GM23338 (cell line): ENCODE measurements at regions not wholly inside any gene's neighbourhood (a gene's known extent, or its start where the extent isn't known, plus 50 kb on each side); places are given as distances from the start of the nearest gene placed in this dataset.

ENCODE experiments used
- ATAC-seq: fragments of 200-7000 bp; cut with Tn5 transposase; 3 replicates; pipeline ENCODE4 v1.9.1; 2020
- DNase-seq: peaks from one replicate; pipeline ENCODE4 v3.0.0-alpha.2; 2015; ENCODE audit warnings: low spot score
- H2AFZ ChIP-seq: fragments of 200-600 bp; sonication (generic); 2 replicates; pipeline ENCODE4 v1.8.0; 2016; ENCODE audit warnings: antibody characterized with exemption, mild to moderate bottlenecking, moderate library complexity
- H3F3A ChIP-seq: fragments of 200-600 bp; sonication (generic); replicated peaks from 2 replicates; pipeline ENCODE4 v1.8.0; 2017; ENCODE audit warnings: antibody characterized with exemption, mixed run types, low read depth
- H3K27ac ChIP-seq: fragments of 200-600 bp; sonication (generic); 2 replicates; pipeline ENCODE4 v1.6.1; 2016; ENCODE audit warnings: low read depth
- H3K27me3 ChIP-seq: fragments of 200-600 bp; sonication (generic); 2 replicates; pipeline ENCODE4 v1.8.0; 2016; ENCODE audit warnings: mild to moderate bottlenecking, mixed run types, moderate library complexity; ENCODE audit not compliant: insufficient read depth
- H3K36me3 ChIP-seq: fragments of 200-600 bp; sonication (generic); 2 replicates; pipeline ENCODE4 v1.8.0; 2016; ENCODE audit warnings: mild to moderate bottlenecking; ENCODE audit not compliant: insufficient read depth
- H3K4me1 ChIP-seq: fragments of 200-600 bp; sonication (generic); 2 replicates; pipeline ENCODE4 v1.8.0; 2016; ENCODE audit warnings: mild to moderate bottlenecking, moderate library complexity; ENCODE audit not compliant: insufficient read depth
- H3K4me2 ChIP-seq: fragments of 200-600 bp; sonication (generic); 2 replicates; pipeline ENCODE4 v1.7.1; 2017; ENCODE audit warnings: mixed run types
- H3K4me3 ChIP-seq: fragments of 200-600 bp; sonication (generic); 2 replicates; pipeline ENCODE4 v1.6.1; 2016; ENCODE audit warnings: mixed run types
- H3K79me2 ChIP-seq: fragments of 200-600 bp; sonication (generic); replicated peaks from 2 replicates; pipeline ENCODE4 v1.8.0; 2017; ENCODE audit warnings: mild to moderate bottlenecking; ENCODE audit not compliant: insufficient read depth
- H3K9me2 ChIP-seq: fragments of 200-600 bp; sonication (generic); 2 replicates; pipeline ENCODE4 v1.8.0; 2017; ENCODE audit not compliant: insufficient read depth
- H4K20me1 ChIP-seq: fragments of 200-600 bp; sonication (generic); replicated peaks from 2 replicates; pipeline ENCODE4 v1.8.0; 2017; ENCODE audit warnings: mild to moderate bottlenecking; ENCODE audit not compliant: insufficient read depth
- H3K27ac Mint-ChIP-seq: 2 replicates; pipeline ENCODE4 v1.8.0; 2020; ENCODE audit warnings: inconsistent platforms, mild to moderate bottlenecking, moderate library complexity, mixed read lengths
- H3K27me3 Mint-ChIP-seq: 3 replicates; pipeline ENCODE4 v1.8.0; 2022; ENCODE audit warnings: low read depth, mild to moderate bottlenecking, moderate library complexity, mixed read lengths, inconsistent platforms; ENCODE audit not compliant: insufficient read depth, poor library complexity
- H3K36me3 Mint-ChIP-seq: 3 replicates; pipeline ENCODE4 v1.8.0; 2021; ENCODE audit warnings: low read depth, mild to moderate bottlenecking, inconsistent platforms, moderate library complexity, mixed read lengths
- H3K4me1 Mint-ChIP-seq: 3 replicates; pipeline ENCODE4 v1.8.0; 2020; ENCODE audit warnings: mild to moderate bottlenecking, inconsistent platforms, mixed read lengths
- H3K4me3 Mint-ChIP-seq: 3 replicates; pipeline ENCODE4 v1.8.0; 2021; ENCODE audit warnings: moderate library complexity, mild to moderate bottlenecking, inconsistent platforms, mixed read lengths
- H3K9me3 Mint-ChIP-seq: 3 replicates; pipeline ENCODE4 v1.8.0; 2020; ENCODE audit warnings: moderate library complexity, mild to moderate bottlenecking, inconsistent platforms, mixed read lengths
- CREB1 ChIP-seq: fragments of 250-450 bp; sonication (Bioruptor Pico); IDR thresholded peaks from 2 replicates; pipeline ENCODE4 v1.5.0; 2020; ENCODE audit warnings: low read depth, mild to moderate bottlenecking, moderate library complexity
- EZH2 ChIP-seq: fragments of 200-600 bp; sonication (generic); IDR thresholded peaks from one replicate; pipeline ENCODE4 v1.8.0; 2017; ENCODE audit warnings: antibody characterized with exemption, mild to moderate bottlenecking, low read depth; ENCODE audit not compliant: unreplicated experiment
- EZH2phosphoT487 ChIP-seq: fragments of 200-600 bp; sonication (generic); IDR thresholded peaks from one replicate; pipeline ENCODE4 v1.8.1; 2018; ENCODE audit warnings: antibody characterized with exemption; ENCODE audit not compliant: unreplicated experiment
- JUNB ChIP-seq: IDR thresholded peaks from one replicate; pipeline ENCODE4 v1.6.1; 2016; ENCODE audit warnings: antibody characterized with exemption; ENCODE audit not compliant: unreplicated experiment
- NANOG ChIP-seq: IDR thresholded peaks from 2 replicates; pipeline ENCODE4 v1.6.1; 2016; ENCODE audit warnings: antibody characterized with exemption, borderline replicate concordance
- STAT1 ChIP-seq: IDR thresholded peaks from one replicate; pipeline ENCODE4 v1.6.1; 2016; ENCODE audit warnings: antibody characterized with exemption; ENCODE audit not compliant: unreplicated experiment
- ZNF114 ChIP-seq: fragments of 250-450 bp; sonication (Bioruptor Pico); IDR thresholded peaks from 2 replicates; pipeline ENCODE4 v1.5.0; 2020; ENCODE audit warnings: mild to moderate bottlenecking, moderate library complexity
- ZNF331 ChIP-seq: fragments of 250-450 bp; sonication (Bioruptor Pico); IDR thresholded peaks from 2 replicates; pipeline ENCODE4 v1.5.0; 2020; ENCODE audit warnings: low read depth, mild to moderate bottlenecking, moderate library complexity
- TF ChIP-seq, protein P1 (sequence below): IDR thresholded peaks from 2 replicates; pipeline ENCODE4 v1.6.1; 2016; ENCODE audit warnings: antibody characterized with exemption
- TF ChIP-seq, protein P2 (sequence below), 2 experiments: fragments of 200-600 bp in 1 of 2; sonication (generic) in 1 of 2; conservative IDR thresholded peaks; 2 replicates each; pipeline versions ENCODE4 v1.5.1 to v1.6.1; 2016 to 2017; ENCODE audit warnings: antibody characterized with exemption in 2 of 2, low read depth in 2 of 2, mild to moderate bottlenecking in 2 of 2, moderate library complexity in 1 of 2
- TF ChIP-seq, protein P3 (sequence below): IDR thresholded peaks from one replicate; pipeline ENCODE4 v1.6.1; 2018; ENCODE audit warnings: antibody characterized with exemption; ENCODE audit not compliant: unreplicated experiment

DNA sequence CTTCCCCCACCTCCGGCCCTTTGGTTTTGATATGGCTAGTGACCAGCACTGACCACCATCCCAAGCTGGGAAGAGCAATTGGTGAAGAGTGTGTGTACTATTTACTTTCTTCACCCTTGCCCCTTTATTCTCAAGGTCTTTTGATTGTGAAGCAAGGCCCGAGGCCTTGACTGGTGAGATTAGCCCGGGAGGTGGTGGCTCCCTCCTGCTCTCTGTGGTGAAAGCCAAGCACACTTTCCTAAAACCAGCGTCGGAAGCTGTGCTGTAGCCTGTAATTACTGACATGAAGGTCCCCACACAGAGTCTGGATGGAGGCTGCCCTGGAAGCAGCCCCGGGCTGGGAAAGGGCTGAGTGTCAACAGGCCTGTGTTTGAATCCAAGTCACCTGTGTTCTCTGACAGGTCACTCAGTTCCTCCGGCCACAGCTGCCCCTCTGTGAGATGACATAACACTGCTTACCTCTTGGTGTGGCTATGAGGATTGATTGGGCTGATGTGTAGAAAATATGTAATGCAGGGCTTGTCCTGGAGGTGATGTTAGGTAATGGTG lies 60.5 kb upstream of the PRR23C start:
- peaks cover 11% of the 10 kb centered on the region for H3K27me3 Mint-ChIP-seq
- no peaks in the 10 kb centered on the region for H3K79me2 ChIP-seq
- no peaks in the 10 kb centered on the region for H3F3A ChIP-seq
- H3K4me3 ChIP-seq = no peak overlapping the region
- H3K27ac ChIP-seq = no peak overlapping the region
- ATAC-seq = no peak
- no peak overlapping the region for H3K4me3 Mint-ChIP-seq
- H3K4me1 Mint-ChIP-seq = peaks cover 3% of the 10 kb centered on the region; the same call in 1 of the 3 replicates
- H4K20me1 ChIP-seq = no peaks in the 10 kb centered on the region
- no peak for DNase-seq
- no peaks in the 10 kb centered on the region for H3K4me1 ChIP-seq
- H3K36me3 ChIP-seq = no peaks in the 10 kb centered on the region
- no peak overlapping the region for H2AFZ ChIP-seq
- no peaks in the 10 kb centered on the region for H3K27me3 ChIP-seq
- H3K4me2 ChIP-seq = no peak overlapping the region
- H3K27ac Mint-ChIP-seq = no peak overlapping the region
- H3K9me3 Mint-ChIP-seq = no peaks in the 10 kb centered on the region
- TF ChIP-seq ZNF114 (CRISPR knock-in tag) (no peak), JUNB (no peak), NANOG (no peak)
- TF ChIP-seq, protein P1, sequence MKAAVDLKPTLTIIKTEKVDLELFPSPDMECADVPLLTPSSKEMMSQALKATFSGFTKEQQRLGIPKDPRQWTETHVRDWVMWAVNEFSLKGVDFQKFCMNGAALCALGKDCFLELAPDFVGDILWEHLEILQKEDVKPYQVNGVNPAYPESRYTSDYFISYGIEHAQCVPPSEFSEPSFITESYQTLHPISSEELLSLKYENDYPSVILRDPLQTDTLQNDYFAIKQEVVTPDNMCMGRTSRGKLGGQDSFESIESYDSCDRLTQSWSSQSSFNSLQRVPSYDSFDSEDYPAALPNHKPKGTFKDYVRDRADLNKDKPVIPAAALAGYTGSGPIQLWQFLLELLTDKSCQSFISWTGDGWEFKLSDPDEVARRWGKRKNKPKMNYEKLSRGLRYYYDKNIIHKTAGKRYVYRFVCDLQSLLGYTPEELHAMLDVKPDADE = no peak
- TF ChIP-seq, protein P2, sequence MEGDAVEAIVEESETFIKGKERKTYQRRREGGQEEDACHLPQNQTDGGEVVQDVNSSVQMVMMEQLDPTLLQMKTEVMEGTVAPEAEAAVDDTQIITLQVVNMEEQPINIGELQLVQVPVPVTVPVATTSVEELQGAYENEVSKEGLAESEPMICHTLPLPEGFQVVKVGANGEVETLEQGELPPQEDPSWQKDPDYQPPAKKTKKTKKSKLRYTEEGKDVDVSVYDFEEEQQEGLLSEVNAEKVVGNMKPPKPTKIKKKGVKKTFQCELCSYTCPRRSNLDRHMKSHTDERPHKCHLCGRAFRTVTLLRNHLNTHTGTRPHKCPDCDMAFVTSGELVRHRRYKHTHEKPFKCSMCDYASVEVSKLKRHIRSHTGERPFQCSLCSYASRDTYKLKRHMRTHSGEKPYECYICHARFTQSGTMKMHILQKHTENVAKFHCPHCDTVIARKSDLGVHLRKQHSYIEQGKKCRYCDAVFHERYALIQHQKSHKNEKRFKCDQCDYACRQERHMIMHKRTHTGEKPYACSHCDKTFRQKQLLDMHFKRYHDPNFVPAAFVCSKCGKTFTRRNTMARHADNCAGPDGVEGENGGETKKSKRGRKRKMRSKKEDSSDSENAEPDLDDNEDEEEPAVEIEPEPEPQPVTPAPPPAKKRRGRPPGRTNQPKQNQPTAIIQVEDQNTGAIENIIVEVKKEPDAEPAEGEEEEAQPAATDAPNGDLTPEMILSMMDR (conservative IDR thresholded peaks at IDR 0.05; ENCODE audit: low read depth in 2 of 2) = no peak
- no peaks in the 10 kb centered on the region for H3K9me2 ChIP-seq
- no peaks in the 10 kb centered on the region for H3K36me3 Mint-ChIP-seq

DNA sequence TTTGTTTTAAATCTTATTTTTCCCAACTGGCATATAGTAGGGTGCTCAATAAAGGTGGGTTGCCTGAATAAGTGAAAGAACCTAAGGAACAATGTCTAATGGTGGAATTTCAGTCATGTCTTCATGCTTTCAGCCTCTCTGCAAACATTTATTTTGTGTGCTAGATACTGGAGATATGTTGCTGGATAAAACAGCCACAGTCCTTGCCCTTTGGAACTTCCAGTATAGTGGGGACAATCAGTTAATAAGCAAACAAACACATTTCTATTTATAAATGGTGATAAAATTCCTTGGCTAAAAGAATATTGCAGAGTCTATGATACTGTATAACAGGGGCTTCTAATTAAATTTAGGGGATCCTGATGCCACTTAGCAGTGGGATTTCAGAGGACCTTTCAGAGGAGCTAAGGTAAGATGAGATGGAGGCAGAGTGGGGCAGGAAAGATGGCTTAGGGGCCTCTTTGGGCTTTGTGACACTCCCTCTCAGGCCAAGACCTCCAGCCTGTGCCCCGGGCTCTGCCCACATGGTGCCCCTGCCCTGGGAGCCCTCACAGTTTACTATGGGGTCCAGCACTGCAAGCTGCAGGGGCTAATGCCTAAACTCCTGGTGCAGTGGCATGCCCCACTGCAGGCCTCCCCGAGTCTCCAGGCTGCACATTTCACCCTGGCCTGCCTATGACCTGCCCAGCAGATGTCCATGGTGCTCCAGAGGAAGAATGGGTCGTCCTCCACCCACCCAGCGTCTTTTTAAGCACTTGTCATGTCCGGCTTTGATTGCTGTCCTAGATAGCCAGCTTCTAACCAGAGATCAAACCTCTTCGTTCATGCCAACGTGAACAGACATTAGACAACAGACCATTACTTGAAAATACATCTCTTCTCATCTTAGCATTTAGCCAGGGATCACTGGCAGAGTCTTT lies 61.6 kb upstream of the PRR23C start:
- H3K27me3 ChIP-seq = no peaks in the 10 kb centered on the region
- peaks cover 11% of the 10 kb centered on the region for H3K27me3 Mint-ChIP-seq
- H2AFZ ChIP-seq = no peak overlapping the region
- H3K27ac Mint-ChIP-seq = no peak overlapping the region
- H3K27ac ChIP-seq = no peak overlapping the region
- no peaks in the 10 kb centered on the region for H3K36me3 Mint-ChIP-seq
- no peaks in the 10 kb centered on the region for H4K20me1 ChIP-seq
- no peak for ATAC-seq
- H3K79me2 ChIP-seq = no peaks in the 10 kb centered on the region
- no peaks in the 10 kb centered on the region for H3F3A ChIP-seq
- H3K4me1 ChIP-seq = no peaks in the 10 kb centered on the region
- no peaks in the 10 kb centered on the region for H3K9me2 ChIP-seq
- DNase-seq = no peak
- H3K4me3 ChIP-seq = no peak overlapping the region
- no peak overlapping the region for H3K4me3 Mint-ChIP-seq
- no peak overlapping the region for H3K4me2 ChIP-seq
- no peaks in the 10 kb centered on the region for H3K9me3 Mint-ChIP-seq
- peaks cover 3% of the 10 kb centered on the region; the same call in 1 of the 3 replicates for H3K4me1 Mint-ChIP-seq
- H3K36me3 ChIP-seq = no peaks in the 10 kb centered on the region
- TF ChIP-seq NANOG = no peak
- TF ChIP-seq STAT1 = no peak
- TF ChIP-seq, protein P2 (conservative IDR thresholded peaks at IDR 0.05; ENCODE audit: low read depth in 2 of 2) = no peak
- no peak for TF ChIP-seq EZH2
- TF ChIP-seq, protein P1 = no peak
- TF ChIP-seq JUNB = no peak
- no peak for TF ChIP-seq ZNF331 (CRISPR knock-in tag)
- TF ChIP-seq EZH2phosphoT487 = no peak
- TF ChIP-seq CREB1 (CRISPR knock-in tag) = no peak
- TF ChIP-seq, protein P3, sequence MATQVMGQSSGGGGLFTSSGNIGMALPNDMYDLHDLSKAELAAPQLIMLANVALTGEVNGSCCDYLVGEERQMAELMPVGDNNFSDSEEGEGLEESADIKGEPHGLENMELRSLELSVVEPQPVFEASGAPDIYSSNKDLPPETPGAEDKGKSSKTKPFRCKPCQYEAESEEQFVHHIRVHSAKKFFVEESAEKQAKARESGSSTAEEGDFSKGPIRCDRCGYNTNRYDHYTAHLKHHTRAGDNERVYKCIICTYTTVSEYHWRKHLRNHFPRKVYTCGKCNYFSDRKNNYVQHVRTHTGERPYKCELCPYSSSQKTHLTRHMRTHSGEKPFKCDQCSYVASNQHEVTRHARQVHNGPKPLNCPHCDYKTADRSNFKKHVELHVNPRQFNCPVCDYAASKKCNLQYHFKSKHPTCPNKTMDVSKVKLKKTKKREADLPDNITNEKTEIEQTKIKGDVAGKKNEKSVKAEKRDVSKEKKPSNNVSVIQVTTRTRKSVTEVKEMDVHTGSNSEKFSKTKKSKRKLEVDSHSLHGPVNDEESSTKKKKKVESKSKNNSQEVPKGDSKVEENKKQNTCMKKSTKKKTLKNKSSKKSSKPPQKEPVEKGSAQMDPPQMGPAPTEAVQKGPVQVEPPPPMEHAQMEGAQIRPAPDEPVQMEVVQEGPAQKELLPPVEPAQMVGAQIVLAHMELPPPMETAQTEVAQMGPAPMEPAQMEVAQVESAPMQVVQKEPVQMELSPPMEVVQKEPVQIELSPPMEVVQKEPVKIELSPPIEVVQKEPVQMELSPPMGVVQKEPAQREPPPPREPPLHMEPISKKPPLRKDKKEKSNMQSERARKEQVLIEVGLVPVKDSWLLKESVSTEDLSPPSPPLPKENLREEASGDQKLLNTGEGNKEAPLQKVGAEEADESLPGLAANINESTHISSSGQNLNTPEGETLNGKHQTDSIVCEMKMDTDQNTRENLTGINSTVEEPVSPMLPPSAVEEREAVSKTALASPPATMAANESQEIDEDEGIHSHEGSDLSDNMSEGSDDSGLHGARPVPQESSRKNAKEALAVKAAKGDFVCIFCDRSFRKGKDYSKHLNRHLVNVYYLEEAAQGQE = no peak
